ENCODE measurements at regions not wholly inside any gene's neighbourhood (a gene's known extent, or its start where the extent isn't known, plus 50 kb on each side); places are given as distances from the start of the nearest gene placed in this dataset.
A peak's percentile ranks its signal among the peaks of the same experiment; 100 is the strongest.

GRCh38 chr3:8080464-8080863 is 421.2 kb upstream of the LMCD1 start:
- no peak for DNase-seq (ENCODE audit: low read depth)
- H3K4me3 ChIP-seq (ENCODE audit: low read depth, low read length): no peak overlapping the region
- TF ChIP-seq MAX (IDR thresholded peaks at IDR 0.05; ENCODE audit: low read depth, low read length) (no peak), POLR2A (IDR thresholded peaks at IDR 0.05; ENCODE audit: extremely low read depth, insufficient read length) (no peak), MYC (IDR thresholded peaks at IDR 0.05; ENCODE audit: low read depth, low read length) (no peak)
- TF ChIP-seq, protein P1, sequence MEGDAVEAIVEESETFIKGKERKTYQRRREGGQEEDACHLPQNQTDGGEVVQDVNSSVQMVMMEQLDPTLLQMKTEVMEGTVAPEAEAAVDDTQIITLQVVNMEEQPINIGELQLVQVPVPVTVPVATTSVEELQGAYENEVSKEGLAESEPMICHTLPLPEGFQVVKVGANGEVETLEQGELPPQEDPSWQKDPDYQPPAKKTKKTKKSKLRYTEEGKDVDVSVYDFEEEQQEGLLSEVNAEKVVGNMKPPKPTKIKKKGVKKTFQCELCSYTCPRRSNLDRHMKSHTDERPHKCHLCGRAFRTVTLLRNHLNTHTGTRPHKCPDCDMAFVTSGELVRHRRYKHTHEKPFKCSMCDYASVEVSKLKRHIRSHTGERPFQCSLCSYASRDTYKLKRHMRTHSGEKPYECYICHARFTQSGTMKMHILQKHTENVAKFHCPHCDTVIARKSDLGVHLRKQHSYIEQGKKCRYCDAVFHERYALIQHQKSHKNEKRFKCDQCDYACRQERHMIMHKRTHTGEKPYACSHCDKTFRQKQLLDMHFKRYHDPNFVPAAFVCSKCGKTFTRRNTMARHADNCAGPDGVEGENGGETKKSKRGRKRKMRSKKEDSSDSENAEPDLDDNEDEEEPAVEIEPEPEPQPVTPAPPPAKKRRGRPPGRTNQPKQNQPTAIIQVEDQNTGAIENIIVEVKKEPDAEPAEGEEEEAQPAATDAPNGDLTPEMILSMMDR (IDR thresholded peaks at IDR 0.05; ENCODE audit: low read depth, low read length): no peak

DNA sequence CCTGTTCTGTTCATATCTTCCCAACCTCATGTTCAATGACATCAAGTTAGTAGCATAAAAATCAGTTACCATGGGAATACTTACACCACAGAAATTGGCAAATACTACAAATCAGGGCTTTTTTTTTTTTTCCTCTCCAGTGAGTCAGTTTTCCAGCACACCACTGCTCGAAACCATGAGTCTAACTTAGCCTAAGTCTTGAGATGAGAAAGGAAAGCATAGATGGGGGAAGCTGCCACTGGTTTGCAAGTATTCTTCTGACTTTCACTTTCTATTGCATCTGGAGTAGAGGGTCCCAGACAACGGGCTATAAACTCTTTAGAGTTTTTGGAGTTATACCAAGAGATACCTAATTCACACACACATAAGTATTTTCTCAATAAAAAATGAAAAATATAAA is 416.1 kb upstream of the LMCD1 start:
- H3K4me3 ChIP-seq (ENCODE audit: low read depth, low read length): no peak overlapping the region
- no peak for DNase-seq (ENCODE audit: low read depth)
- TF ChIP-seq POLR2A (IDR thresholded peaks at IDR 0.05; ENCODE audit: extremely low read depth, insufficient read length): no peak
- TF ChIP-seq MYC (IDR thresholded peaks at IDR 0.05; ENCODE audit: low read depth, low read length): no peak
- TF ChIP-seq, protein P1 (IDR thresholded peaks at IDR 0.05; ENCODE audit: low read depth, low read length): no peak
- no peak for TF ChIP-seq MAX (IDR thresholded peaks at IDR 0.05; ENCODE audit: low read depth, low read length)

- TF ChIP-seq POLR2A (IDR thresholded peaks at IDR 0.05; ENCODE audit: extremely low read depth, insufficient read length) (no peak), MYC (IDR thresholded peaks at IDR 0.05; ENCODE audit: low read depth, low read length) (no peak), MAX (IDR thresholded peaks at IDR 0.05; ENCODE audit: low read depth, low read length) (no peak)
- TF ChIP-seq, protein P1 (IDR thresholded peaks at IDR 0.05; ENCODE audit: low read depth, low read length): no peak
- no peak overlapping the region for H3K4me3 ChIP-seq (ENCODE audit: low read depth, low read length)
- DNase-seq (ENCODE audit: low read depth): no peak
Observed at GRCh38 chr3:8087951-8088350, 413.7 kb upstream of the LMCD1 start.

- no peak for DNase-seq (ENCODE audit: low read depth)
- no peak for TF ChIP-seq MAX (IDR thresholded peaks at IDR 0.05; ENCODE audit: low read depth, low read length)
- TF ChIP-seq POLR2A (IDR thresholded peaks at IDR 0.05; ENCODE audit: extremely low read depth, insufficient read length): no peak
- TF ChIP-seq, protein P1 (IDR thresholded peaks at IDR 0.05; ENCODE audit: low read depth, low read length): no peak
- no peak for TF ChIP-seq MYC (IDR thresholded peaks at IDR 0.05; ENCODE audit: low read depth, low read length)
- no peak overlapping the region for H3K4me3 ChIP-seq (ENCODE audit: low read depth, low read length)
Observed at GRCh38 chr3:8094415-8094814, 407.2 kb upstream of the LMCD1 start.

DNA sequence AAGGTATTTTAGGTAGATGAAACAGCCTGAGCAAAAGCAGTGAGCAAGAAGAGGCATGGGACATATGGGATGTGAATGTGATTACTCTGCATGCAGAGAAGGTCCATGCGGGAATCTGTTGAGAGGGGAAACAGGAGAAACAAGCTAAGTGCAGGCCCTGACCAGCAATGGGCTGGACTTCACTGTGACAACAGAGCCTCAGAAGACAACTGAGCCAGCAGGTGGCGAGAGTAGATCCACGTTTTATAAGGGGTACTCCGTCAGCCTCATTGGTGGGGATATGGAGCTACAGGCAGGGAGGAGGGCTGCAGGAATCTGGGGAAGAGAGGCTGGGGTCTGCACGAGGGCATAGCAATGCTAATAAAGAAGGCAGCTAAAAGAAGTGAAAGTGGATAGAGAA is 405.9 kb upstream of the LMCD1 start:
- peak; percentile 6 for DNase-seq (ENCODE audit: low read depth)
- no peak for TF ChIP-seq MAX (IDR thresholded peaks at IDR 0.05; ENCODE audit: low read depth, low read length)
- TF ChIP-seq, protein P1 (IDR thresholded peaks at IDR 0.05; ENCODE audit: low read depth, low read length): peak; percentile 8
- no peak overlapping the region for H3K4me3 ChIP-seq (ENCODE audit: low read depth, low read length)

- DNase-seq (ENCODE audit: low read depth): no peak
- no peak for TF ChIP-seq POLR2A (IDR thresholded peaks at IDR 0.05; ENCODE audit: extremely low read depth, insufficient read length)
- no peak for TF ChIP-seq MYC (IDR thresholded peaks at IDR 0.05; ENCODE audit: low read depth, low read length)
- no peak for TF ChIP-seq MAX (IDR thresholded peaks at IDR 0.05; ENCODE audit: low read depth, low read length)
- TF ChIP-seq, protein P1 (IDR thresholded peaks at IDR 0.05; ENCODE audit: low read depth, low read length): no peak
- H3K4me3 ChIP-seq (ENCODE audit: low read depth, low read length): no peak overlapping the region
Observed at GRCh38 chr3:8097690-8098089, 403.9 kb upstream of the LMCD1 start.

Data from NB4 (cell line).